ENCODE measurements at regions not wholly inside any gene's neighbourhood (a gene's known extent, or its start where the extent isn't known, plus 50 kb on each side); places are given as distances from the start of the nearest gene placed in this dataset.

- Histone ChIP-seq H3K27ac (ENCODE audit: low read depth, low read length) (no peak overlapping the region), H3K9ac (ENCODE audit: low read length) (no peak overlapping the region), H3K4me2 (ENCODE audit: low read depth, low read length, poor library complexity, severe bottlenecking) (no peak overlapping the region), H3K9me3 (ENCODE audit: insufficient read depth, low read length) (no peaks in the 10 kb centered on the region), H3K79me2 (ENCODE audit: insufficient read depth, low read length) (no peaks in the 10 kb centered on the region), H3K9me2 (replicated peaks; ENCODE audit: insufficient read depth, low read length) (no peaks in the 10 kb centered on the region), H3K36me3 (ENCODE audit: low read length) (no peaks in the 10 kb centered on the region), H3F3A (ENCODE audit: insufficient read depth) (no peaks in the 10 kb centered on the region), H3K27me3 (ENCODE audit: low read length) (no peaks in the 10 kb centered on the region), H2AFZ (ENCODE audit: low read depth, low read length, severe bottlenecking) (no peak overlapping the region), H4K20me1 (ENCODE audit: low read depth, low read length) (no peaks in the 10 kb centered on the region), H3K4me3 (ENCODE audit: insufficient read depth, low read length, poor library complexity, severe bottlenecking) (no peak overlapping the region)
- TF ChIP-seq EZH2phosphoT487 (conservative IDR thresholded peaks at IDR 0.05; ENCODE audit: low read length) (no peak), CTCF (IDR thresholded peaks at IDR 0.05; ENCODE audit: insufficient read depth, low read length, poor library complexity, severe bottlenecking) (no peak)
Observed at GRCh38 chr2:66201242-66201641, 233.7 kb upstream of the MEIS1 start.

- H3K27me3 ChIP-seq (ENCODE audit: low read length): no peaks in the 10 kb centered on the region
- no peak overlapping the region for H3K9ac ChIP-seq (ENCODE audit: low read length)
- H3K9me2 ChIP-seq (replicated peaks; ENCODE audit: insufficient read depth, low read length): no peaks in the 10 kb centered on the region
Observed at GRCh38 chr2:66198873-66199272, 236.1 kb upstream of the MEIS1 start.

DNA sequence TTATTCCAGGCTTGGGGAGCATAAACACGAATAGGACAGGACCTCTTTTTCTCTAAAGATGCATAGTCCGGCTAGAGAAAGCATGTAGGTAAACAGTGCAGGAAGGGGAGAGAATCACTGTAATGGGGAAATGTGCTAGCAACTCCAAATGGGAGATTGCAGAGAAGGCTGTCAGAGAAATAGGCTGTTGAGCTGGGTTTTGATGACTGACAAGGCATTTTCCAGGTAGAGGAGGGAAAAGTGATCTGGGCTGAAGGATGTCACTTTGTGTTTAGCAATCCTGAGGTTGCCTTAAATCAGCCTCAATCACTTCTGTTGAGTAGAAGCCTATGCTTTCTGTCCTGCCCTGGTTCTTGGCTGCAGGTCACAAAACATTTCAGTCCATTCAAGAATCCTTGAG, 242.0 kb upstream of the MEIS1 start:
- Histone ChIP-seq H3K4me3 (ENCODE audit: insufficient read depth, low read length, poor library complexity, severe bottlenecking) (no peak overlapping the region), H3K9me2 (replicated peaks; ENCODE audit: insufficient read depth, low read length) (no peaks in the 10 kb centered on the region), H3K36me3 (ENCODE audit: low read length) (no peaks in the 10 kb centered on the region), H3K9me3 (ENCODE audit: insufficient read depth, low read length) (no peaks in the 10 kb centered on the region), H3K79me2 (ENCODE audit: insufficient read depth, low read length) (no peaks in the 10 kb centered on the region), H3F3A (ENCODE audit: insufficient read depth) (no peaks in the 10 kb centered on the region), H3K4me2 (ENCODE audit: low read depth, low read length, poor library complexity, severe bottlenecking) (no peak overlapping the region), H4K20me1 (ENCODE audit: low read depth, low read length) (no peaks in the 10 kb centered on the region), H2AFZ (ENCODE audit: low read depth, low read length, severe bottlenecking) (no peak overlapping the region), H3K27me3 (ENCODE audit: low read length) (no peaks in the 10 kb centered on the region), H3K27ac (ENCODE audit: low read depth, low read length) (no peak overlapping the region), H3K9ac (ENCODE audit: low read length) (no peak overlapping the region)
- no peak for TF ChIP-seq EZH2phosphoT487 (conservative IDR thresholded peaks at IDR 0.05; ENCODE audit: low read length)
- no peak for TF ChIP-seq CTCF (IDR thresholded peaks at IDR 0.05; ENCODE audit: insufficient read depth, low read length, poor library complexity, severe bottlenecking)

More at GRCh38 chr2:66198873-66199272, 236.1 kb upstream of the MEIS1 start:
- Histone ChIP-seq H3K27ac (ENCODE audit: low read depth, low read length) (no peak overlapping the region), H3K4me3 (ENCODE audit: insufficient read depth, low read length, poor library complexity, severe bottlenecking) (no peak overlapping the region), H2AFZ (ENCODE audit: low read depth, low read length, severe bottlenecking) (no peak overlapping the region), H3K79me2 (ENCODE audit: insufficient read depth, low read length) (no peaks in the 10 kb centered on the region), H4K20me1 (ENCODE audit: low read depth, low read length) (no peaks in the 10 kb centered on the region), H3K36me3 (ENCODE audit: low read length) (no peaks in the 10 kb centered on the region), H3K9me3 (ENCODE audit: insufficient read depth, low read length) (no peaks in the 10 kb centered on the region), H3F3A (ENCODE audit: insufficient read depth) (no peaks in the 10 kb centered on the region), H3K4me2 (ENCODE audit: low read depth, low read length, poor library complexity, severe bottlenecking) (no peak overlapping the region)
- TF ChIP-seq CTCF (IDR thresholded peaks at IDR 0.05; ENCODE audit: insufficient read depth, low read length, poor library complexity, severe bottlenecking) (no peak), EZH2phosphoT487 (conservative IDR thresholded peaks at IDR 0.05; ENCODE audit: low read length) (no peak)
